Fibroblast of skin of left quadriceps (primary cell): ENCODE measurements at regions not wholly inside any gene's neighbourhood (a gene's known extent, or its start where the extent isn't known, plus 50 kb on each side); places are given as distances from the start of the nearest gene placed in this dataset.
A peak's percentile ranks its signal among the peaks of the same experiment; 100 is the strongest.

Experiments
- DNase-seq, 2 experiments: peaks; one replicate each; pipeline ENCODE4 v3.0.0-alpha.2; 2013; ENCODE audit warnings: low read depth in 2 of 2

- no peak for DNase-seq
Observed at GRCh38 chr1:71190843-71191242, 110.0 kb upstream of the ZRANB2 start.

GRCh38 chr1:71184410-71184809 is 103.6 kb upstream of the ZRANB2 start:
- DNase-seq, result no peak

- no peak for DNase-seq
Observed at GRCh38 chr1:71179997-71180396, 99.2 kb upstream of the ZRANB2 start.

GRCh38 chr1:71170925-71171324 is 90.1 kb upstream of the ZRANB2 start:
- DNase-seq, result no peak

GRCh38 chr1:71167505-71167904 is 86.7 kb upstream of the ZRANB2 start:
- no peak for DNase-seq

- peak in 1 of 2 experiments; percentile 3 for DNase-seq
Observed at GRCh38 chr1:71166178-71167173, 85.6 kb upstream of the ZRANB2 start.

- no peak for DNase-seq
Observed at GRCh38 chr1:71157715-71158114, 76.9 kb upstream of the ZRANB2 start.

- no peak for DNase-seq
Observed at GRCh38 chr1:71157151-71157550, 76.3 kb upstream of the ZRANB2 start.

GRCh38 chr1:71156590-71156989 is 75.8 kb upstream of the ZRANB2 start:
- no peak for DNase-seq

- DNase-seq, result no peak
Observed at GRCh38 chr1:71154429-71154828, 73.6 kb upstream of the ZRANB2 start.

GRCh38 chr1:71153826-71154225 is 73.0 kb upstream of the ZRANB2 start:
- no peak for DNase-seq

GRCh38 chr1:71147637-71148360 is 67.0 kb upstream of the ZRANB2 start:
- DNase-seq, result no peak

- no peak for DNase-seq
Observed at GRCh38 chr1:71135571-71135970, 54.7 kb upstream of the ZRANB2 start.
